WTC11 (cell line): ENCODE measurements at regions not wholly inside any gene's neighbourhood (a gene's known extent, or its start where the extent isn't known, plus 50 kb on each side); places are given as distances from the start of the nearest gene placed in this dataset.

Experiments
- ATAC-seq: fragments of 200-7000 bp; cut with Tn5 transposase; 2 replicates; pipeline ENCODE4 v1.10.0; 2021; ENCODE audit warnings: mild to moderate bottlenecking, moderate library complexity
- CTCF ChIA-PET: fragments of 300-600 bp; sonication (Branson Sonifier 250); formaldehyde crosslinking; loops from one replicate; lab custom pipeline; 2021; ENCODE audit warnings: antibody characterized with exemption; lab: Charles Lee
- POLR2A ChIA-PET: fragments of 350-600 bp; sonication (Branson Sonifier 250); formaldehyde crosslinking; loops from one replicate; lab custom pipeline; 2021; ENCODE audit warnings: antibody characterized with exemption; lab: Charles Lee
- DNase-seq: peaks from one replicate; pipeline ENCODE4 v3.0.0; 2021; ENCODE audit warnings: low spot score
- H3K27ac Mint-ChIP-seq: 2 replicates; pipeline ENCODE4 v1.8.0; 2021; ENCODE audit warnings: mixed read lengths
- H3K27me3 Mint-ChIP-seq: 2 replicates; pipeline ENCODE4 v1.8.0; 2021; ENCODE audit warnings: low read depth, mild to moderate bottlenecking, moderate library complexity, mixed read lengths
- H3K36me3 Mint-ChIP-seq: 2 replicates; pipeline ENCODE4 v1.8.0; 2021; ENCODE audit warnings: mixed read lengths
- H3K4me1 Mint-ChIP-seq: 2 replicates; pipeline ENCODE4 v1.8.0; 2022; ENCODE audit warnings: mixed read lengths
- H3K4me3 Mint-ChIP-seq: 2 replicates; pipeline ENCODE4 v1.8.0; 2021; ENCODE audit warnings: mild to moderate bottlenecking, moderate library complexity, mixed read lengths
- H3K9me3 Mint-ChIP-seq: 2 replicates; pipeline ENCODE4 v1.8.0; 2021; ENCODE audit warnings: mixed read lengths
- MYBL2 ChIP-seq: sonication (generic); formaldehyde crosslinking; IDR thresholded peaks from 2 replicates; pipeline ENCODE4 v1.8.1; 2023; ENCODE audit warnings: mild to moderate bottlenecking, moderate library complexity, missing genetic modification reagents
- NFYB ChIP-seq: sonication (generic); formaldehyde crosslinking; conservative IDR thresholded peaks from 2 replicates; pipeline ENCODE4 v1.8.0; 2022; ENCODE audit warnings: low read depth, missing genetic modification reagents
- RELA ChIP-seq: sonication (generic); formaldehyde crosslinking; IDR thresholded peaks from 2 replicates; pipeline ENCODE4 v1.8.1; 2022; ENCODE audit warnings: missing genetic modification reagents, mild to moderate bottlenecking, borderline replicate concordance
- SP1 ChIP-seq: sonication (generic); formaldehyde crosslinking; conservative IDR thresholded peaks from 2 replicates; pipeline ENCODE4 v1.8.1; 2022; ENCODE audit warnings: missing genetic modification reagents
- TCF7 ChIP-seq: sonication (generic); formaldehyde crosslinking; IDR thresholded peaks from 2 replicates; pipeline ENCODE4 v1.8.0; 2022; ENCODE audit warnings: mild to moderate bottlenecking, low read depth, missing genetic modification reagents, moderate library complexity
- TEAD4 ChIP-seq: sonication (generic); formaldehyde crosslinking; IDR thresholded peaks from 2 replicates; pipeline ENCODE4 v1.8.0; 2022; ENCODE audit warnings: mild to moderate bottlenecking, missing genetic modification reagents
- ZNF138 ChIP-seq: sonication (generic); formaldehyde crosslinking; conservative IDR thresholded peaks from 2 replicates; pipeline ENCODE4 v1.8.1; 2022; ENCODE audit warnings: mild to moderate bottlenecking, moderate library complexity, missing genetic modification reagents
- TF ChIP-seq, protein P1 (sequence below): sonication (generic); formaldehyde crosslinking; IDR thresholded peaks from 2 replicates; pipeline ENCODE4 v1.8.1; 2023; ENCODE audit warnings: mild to moderate bottlenecking, missing genetic modification reagents, borderline replicate concordance
- TF ChIP-seq, protein P2 (sequence below): sonication (generic); formaldehyde crosslinking; IDR thresholded peaks from 2 replicates; pipeline ENCODE4 v1.8.0; 2022; ENCODE audit warnings: mild to moderate bottlenecking, missing genetic modification reagents
- TF ChIP-seq, protein P3 (sequence below): sonication (generic); formaldehyde crosslinking; IDR thresholded peaks from 2 replicates; pipeline ENCODE4 v1.8.1; 2022; ENCODE audit warnings: missing genetic modification reagents, borderline replicate concordance
- TF ChIP-seq, protein P4 (sequence below): sonication (generic); formaldehyde crosslinking; IDR thresholded peaks from 2 replicates; pipeline ENCODE4 v1.8.1; 2023; ENCODE audit warnings: mild to moderate bottlenecking, missing genetic modification reagents, moderate library complexity
- TF ChIP-seq, protein P5 (sequence below): sonication (generic); formaldehyde crosslinking; IDR thresholded peaks from 2 replicates; pipeline ENCODE4 v1.8.1; 2023; ENCODE audit warnings: mild to moderate bottlenecking, missing genetic modification reagents
- TF ChIP-seq, protein P6 (sequence below): sonication (generic); formaldehyde crosslinking; IDR thresholded peaks from 2 replicates; pipeline ENCODE4 v1.8.0; 2022; ENCODE audit warnings: mild to moderate bottlenecking, missing genetic modification reagents
- TF ChIP-seq, protein P7 (sequence below): sonication (generic); formaldehyde crosslinking; IDR thresholded peaks from 2 replicates; pipeline ENCODE4 v1.8.0; 2022; ENCODE audit warnings: mild to moderate bottlenecking, missing genetic modification reagents

DNA sequence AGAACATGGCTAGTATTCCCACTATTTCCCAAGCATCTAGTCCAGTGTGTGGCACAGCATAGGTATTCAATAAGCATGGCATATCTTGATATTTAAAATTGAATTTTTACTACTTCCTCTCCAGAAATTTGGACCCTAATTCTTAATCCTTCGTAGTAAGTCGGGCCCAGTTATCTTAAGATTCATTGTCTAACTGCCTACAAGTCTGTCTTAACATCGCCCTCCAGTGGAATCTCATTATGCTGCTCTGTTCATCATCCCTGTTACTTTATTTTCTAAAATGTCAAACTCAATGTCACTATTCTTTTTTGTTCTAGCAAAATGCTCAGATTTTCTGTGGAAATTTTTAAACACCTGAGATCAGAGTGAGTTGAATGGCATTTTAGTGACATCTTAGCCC is 606.2 kb downstream of the KLHL13 start (continued):
- TF ChIP-seq, protein P1, sequence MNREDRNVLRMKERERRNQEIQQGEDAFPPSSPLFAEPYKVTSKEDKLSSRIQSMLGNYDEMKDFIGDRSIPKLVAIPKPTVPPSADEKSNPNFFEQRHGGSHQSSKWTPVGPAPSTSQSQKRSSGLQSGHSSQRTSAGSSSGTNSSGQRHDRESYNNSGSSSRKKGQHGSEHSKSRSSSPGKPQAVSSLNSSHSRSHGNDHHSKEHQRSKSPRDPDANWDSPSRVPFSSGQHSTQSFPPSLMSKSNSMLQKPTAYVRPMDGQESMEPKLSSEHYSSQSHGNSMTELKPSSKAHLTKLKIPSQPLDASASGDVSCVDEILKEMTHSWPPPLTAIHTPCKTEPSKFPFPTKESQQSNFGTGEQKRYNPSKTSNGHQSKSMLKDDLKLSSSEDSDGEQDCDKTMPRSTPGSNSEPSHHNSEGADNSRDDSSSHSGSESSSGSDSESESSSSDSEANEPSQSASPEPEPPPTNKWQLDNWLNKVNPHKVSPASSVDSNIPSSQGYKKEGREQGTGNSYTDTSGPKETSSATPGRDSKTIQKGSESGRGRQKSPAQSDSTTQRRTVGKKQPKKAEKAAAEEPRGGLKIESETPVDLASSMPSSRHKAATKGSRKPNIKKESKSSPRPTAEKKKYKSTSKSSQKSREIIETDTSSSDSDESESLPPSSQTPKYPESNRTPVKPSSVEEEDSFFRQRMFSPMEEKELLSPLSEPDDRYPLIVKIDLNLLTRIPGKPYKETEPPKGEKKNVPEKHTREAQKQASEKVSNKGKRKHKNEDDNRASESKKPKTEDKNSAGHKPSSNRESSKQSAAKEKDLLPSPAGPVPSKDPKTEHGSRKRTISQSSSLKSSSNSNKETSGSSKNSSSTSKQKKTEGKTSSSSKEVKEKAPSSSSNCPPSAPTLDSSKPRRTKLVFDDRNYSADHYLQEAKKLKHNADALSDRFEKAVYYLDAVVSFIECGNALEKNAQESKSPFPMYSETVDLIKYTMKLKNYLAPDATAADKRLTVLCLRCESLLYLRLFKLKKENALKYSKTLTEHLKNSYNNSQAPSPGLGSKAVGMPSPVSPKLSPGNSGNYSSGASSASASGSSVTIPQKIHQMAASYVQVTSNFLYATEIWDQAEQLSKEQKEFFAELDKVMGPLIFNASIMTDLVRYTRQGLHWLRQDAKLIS (CRISPR knock-in tag), result no peak
- TF ChIP-seq, protein P2, sequence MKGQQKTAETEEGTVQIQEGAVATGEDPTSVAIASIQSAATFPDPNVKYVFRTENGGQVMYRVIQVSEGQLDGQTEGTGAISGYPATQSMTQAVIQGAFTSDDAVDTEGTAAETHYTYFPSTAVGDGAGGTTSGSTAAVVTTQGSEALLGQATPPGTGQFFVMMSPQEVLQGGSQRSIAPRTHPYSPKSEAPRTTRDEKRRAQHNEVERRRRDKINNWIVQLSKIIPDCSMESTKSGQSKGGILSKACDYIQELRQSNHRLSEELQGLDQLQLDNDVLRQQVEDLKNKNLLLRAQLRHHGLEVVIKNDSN (CRISPR knock-in tag), result no peak
- no peak for TF ChIP-seq ZNF138
- TF ChIP-seq TEAD4, result no peak
- TF ChIP-seq SP1 (CRISPR knock-in tag), result no peak
- TF ChIP-seq RELA (CRISPR knock-in tag), result no peak

DNA sequence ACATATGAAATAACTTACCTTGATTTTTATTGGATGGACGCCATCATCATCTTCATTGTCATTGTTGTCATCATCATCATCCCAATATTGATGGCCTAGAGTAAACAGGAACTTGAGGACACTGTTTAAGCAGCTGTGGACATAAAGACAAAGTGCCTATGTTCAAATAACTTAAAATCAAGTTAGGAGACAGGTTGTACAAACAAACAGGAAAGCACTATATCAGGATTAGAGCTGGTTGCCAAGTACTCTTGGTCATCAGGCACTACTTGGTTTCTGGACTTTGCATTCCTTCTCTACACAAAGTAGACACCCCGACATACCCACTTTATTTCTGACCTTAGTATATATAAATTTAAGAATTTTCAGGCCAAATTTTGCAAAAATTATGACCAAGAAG is 608.6 kb downstream of the KLHL13 start:
- ChIA-PET POLR2A (no interaction called here), CTCF (no interaction called here)
- H3K36me3 Mint-ChIP-seq, result peaks cover 3% of the 10 kb centered on the region
- no peak overlapping the region for H3K27ac Mint-ChIP-seq
- H3K4me1 Mint-ChIP-seq, result no peaks in the 10 kb centered on the region
- ATAC-seq (no peak), DNase-seq (no peak)
- no peak overlapping the region for H3K4me3 Mint-ChIP-seq
- peaks cover 4% of the 10 kb centered on the region for H3K9me3 Mint-ChIP-seq
- no peaks in the 10 kb centered on the region for H3K27me3 Mint-ChIP-seq
- TF ChIP-seq TCF7 (CRISPR knock-in tag), result no peak
- TF ChIP-seq, protein P3, sequence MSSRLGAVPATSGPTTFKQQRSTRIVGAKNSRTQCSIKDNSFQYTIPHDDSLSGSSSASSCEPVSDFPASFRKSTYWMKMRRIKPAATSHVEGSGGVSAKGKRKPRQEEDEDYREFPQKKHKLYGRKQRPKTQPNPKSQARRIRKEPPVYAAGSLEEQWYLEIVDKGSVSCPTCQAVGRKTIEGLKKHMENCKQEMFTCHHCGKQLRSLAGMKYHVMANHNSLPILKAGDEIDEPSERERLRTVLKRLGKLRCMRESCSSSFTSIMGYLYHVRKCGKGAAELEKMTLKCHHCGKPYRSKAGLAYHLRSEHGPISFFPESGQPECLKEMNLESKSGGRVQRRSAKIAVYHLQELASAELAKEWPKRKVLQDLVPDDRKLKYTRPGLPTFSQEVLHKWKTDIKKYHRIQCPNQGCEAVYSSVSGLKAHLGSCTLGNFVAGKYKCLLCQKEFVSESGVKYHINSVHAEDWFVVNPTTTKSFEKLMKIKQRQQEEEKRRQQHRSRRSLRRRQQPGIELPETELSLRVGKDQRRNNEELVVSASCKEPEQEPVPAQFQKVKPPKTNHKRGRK, result no peak

DNA sequence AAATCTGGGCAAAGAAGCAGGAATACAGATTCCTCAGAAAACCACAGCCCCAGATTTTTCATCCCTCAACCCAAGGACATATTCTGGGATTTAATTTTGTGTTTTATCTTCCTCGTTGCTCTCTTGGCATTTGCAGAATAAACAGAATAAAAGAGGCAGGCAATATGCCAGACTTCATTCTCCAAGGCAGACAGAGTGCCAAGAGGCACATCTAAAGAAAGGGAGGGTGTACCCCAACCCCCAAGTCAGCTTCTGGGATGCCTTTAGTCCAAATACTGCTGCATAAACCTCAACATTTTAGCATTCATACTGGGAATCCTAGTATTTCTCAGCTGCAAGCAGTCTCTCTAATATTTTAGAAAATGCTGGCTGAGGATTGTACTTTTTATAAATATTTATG is 629.2 kb downstream of the KLHL13 start:
- peaks cover 24% of the 10 kb centered on the region for H3K4me1 Mint-ChIP-seq
- ChIA-PET CTCF (no interaction called here), POLR2A (no interaction called here)
- H3K36me3 Mint-ChIP-seq, result no peaks in the 10 kb centered on the region
- no peak for DNase-seq
- TF ChIP-seq, protein P4, sequence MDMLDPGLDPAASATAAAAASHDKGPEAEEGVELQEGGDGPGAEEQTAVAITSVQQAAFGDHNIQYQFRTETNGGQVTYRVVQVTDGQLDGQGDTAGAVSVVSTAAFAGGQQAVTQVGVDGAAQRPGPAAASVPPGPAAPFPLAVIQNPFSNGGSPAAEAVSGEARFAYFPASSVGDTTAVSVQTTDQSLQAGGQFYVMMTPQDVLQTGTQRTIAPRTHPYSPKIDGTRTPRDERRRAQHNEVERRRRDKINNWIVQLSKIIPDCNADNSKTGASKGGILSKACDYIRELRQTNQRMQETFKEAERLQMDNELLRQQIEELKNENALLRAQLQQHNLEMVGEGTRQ (CRISPR knock-in tag), result no peak
- TF ChIP-seq, protein P5, sequence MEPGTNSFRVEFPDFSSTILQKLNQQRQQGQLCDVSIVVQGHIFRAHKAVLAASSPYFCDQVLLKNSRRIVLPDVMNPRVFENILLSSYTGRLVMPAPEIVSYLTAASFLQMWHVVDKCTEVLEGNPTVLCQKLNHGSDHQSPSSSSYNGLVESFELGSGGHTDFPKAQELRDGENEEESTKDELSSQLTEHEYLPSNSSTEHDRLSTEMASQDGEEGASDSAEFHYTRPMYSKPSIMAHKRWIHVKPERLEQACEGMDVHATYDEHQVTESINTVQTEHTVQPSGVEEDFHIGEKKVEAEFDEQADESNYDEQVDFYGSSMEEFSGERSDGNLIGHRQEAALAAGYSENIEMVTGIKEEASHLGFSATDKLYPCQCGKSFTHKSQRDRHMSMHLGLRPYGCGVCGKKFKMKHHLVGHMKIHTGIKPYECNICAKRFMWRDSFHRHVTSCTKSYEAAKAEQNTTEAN (CRISPR knock-in tag), result no peak
- TF ChIP-seq, protein P6, sequence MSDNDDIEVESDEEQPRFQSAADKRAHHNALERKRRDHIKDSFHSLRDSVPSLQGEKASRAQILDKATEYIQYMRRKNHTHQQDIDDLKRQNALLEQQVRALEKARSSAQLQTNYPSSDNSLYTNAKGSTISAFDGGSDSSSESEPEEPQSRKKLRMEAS (CRISPR knock-in tag), result no peak
- TF ChIP-seq SP1 (CRISPR knock-in tag) (no peak), RELA (CRISPR knock-in tag) (no peak), NFYB (no peak), MYBL2 (no peak)
- TF ChIP-seq, protein P1 (CRISPR knock-in tag), result no peak
- TF ChIP-seq, protein P7, sequence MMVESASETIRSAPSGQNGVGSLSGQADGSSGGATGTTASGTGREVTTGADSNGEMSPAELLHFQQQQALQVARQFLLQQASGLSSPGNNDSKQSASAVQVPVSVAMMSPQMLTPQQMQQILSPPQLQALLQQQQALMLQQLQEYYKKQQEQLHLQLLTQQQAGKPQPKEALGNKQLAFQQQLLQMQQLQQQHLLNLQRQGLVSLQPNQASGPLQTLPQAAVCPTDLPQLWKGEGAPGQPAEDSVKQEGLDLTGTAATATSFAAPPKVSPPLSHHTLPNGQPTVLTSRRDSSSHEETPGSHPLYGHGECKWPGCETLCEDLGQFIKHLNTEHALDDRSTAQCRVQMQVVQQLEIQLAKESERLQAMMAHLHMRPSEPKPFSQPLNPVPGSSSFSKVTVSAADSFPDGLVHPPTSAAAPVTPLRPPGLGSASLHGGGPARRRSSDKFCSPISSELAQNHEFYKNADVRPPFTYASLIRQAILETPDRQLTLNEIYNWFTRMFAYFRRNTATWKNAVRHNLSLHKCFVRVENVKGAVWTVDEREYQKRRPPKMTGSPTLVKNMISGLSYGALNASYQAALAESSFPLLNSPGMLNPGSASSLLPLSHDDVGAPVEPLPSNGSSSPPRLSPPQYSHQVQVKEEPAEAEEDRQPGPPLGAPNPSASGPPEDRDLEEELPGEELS, result no peak
- TF ChIP-seq, all 79 proteins: peak for 0
- no peak for ATAC-seq
- no peaks in the 10 kb centered on the region for H3K9me3 Mint-ChIP-seq
- H3K27me3 Mint-ChIP-seq, result no peaks in the 10 kb centered on the region
- H3K27ac Mint-ChIP-seq, result no peak overlapping the region
- no peak overlapping the region for H3K4me3 Mint-ChIP-seq
